Gastrocnemius medialis (tissue), 4 donors: ENCODE measurements at regions not wholly inside any gene's neighbourhood (a gene's known extent, or its start where the extent isn't known, plus 50 kb on each side); places are given as distances from the start of the nearest gene placed in this dataset.

Source experiments
- ATAC-seq, 2 donors: fragments of 150-250 bp; one replicate each; pipeline ENCODE4 v1.9.1; 2016
- DNase-seq, 2 donors: peaks; one replicate each; pipeline ENCODE4 v3.0.0-alpha.2; 2019
- H3K27ac ChIP-seq, 4 donors: fragments of 200-600 bp; sonication (generic); 1 replicate in 1 of 4; 2 replicates in 3 of 4; pipeline ENCODE4 v1.5.1; 2016 to 2018; ENCODE audit warnings: mild to moderate bottlenecking in 2 of 4, moderate library complexity in 1 of 4
- H3K27me3 ChIP-seq, 3 donors: fragments of 200-600 bp; sonication (generic) in 2 of 3; 1 replicate in 1 of 3; 2 replicates in 2 of 3; pipeline versions ENCODE4 v1.5.1 to v1.6.0; 2016 to 2019; ENCODE audit warnings: mild to moderate bottlenecking in 1 of 3, moderate library complexity in 1 of 3
- H3K36me3 ChIP-seq, 2 donors: fragments of 200-600 bp; sonication (generic) in 1 of 2; one replicate each; pipeline ENCODE4 v1.5.1; 2017 to 2018
- H3K4me1 ChIP-seq, 2 donors: fragments of 200-600 bp; sonication (generic) in 1 of 2; one replicate each; pipeline ENCODE4 v1.5.1; 2016 to 2017; ENCODE audit warnings: mild to moderate bottlenecking in 2 of 2
- H3K4me3 ChIP-seq, 4 donors: fragments of 200-600 bp; sonication (generic) in 3 of 4; 1 replicate in 1 of 4; 2 replicates in 3 of 4; pipeline ENCODE4 v1.5.1; 2016 to 2019; ENCODE audit warnings: mild to moderate bottlenecking in 2 of 4
- H3K9me3 ChIP-seq, 3 donors: fragments of 200-600 bp; sonication (generic) in 2 of 3; 1 replicate in 1 of 3; 2 replicates in 2 of 3; pipeline ENCODE4 v1.5.1; 2016 to 2019
- POLR2A ChIP-seq, 2 donors: fragments of 450-650 bp; IDR thresholded peaks; one replicate each; pipeline ENCODE4 v1.6.1; 2017; ENCODE audit warnings: antibody characterized with exemption in 2 of 2, mild to moderate bottlenecking in 2 of 2, moderate library complexity in 2 of 2
- in situ Hi-C, 4 donors: fragments of 200-750 bp; cut with MboI; loops; one replicate each; pipeline versions ENCODE4 v1.15.0 to v1.8.0; 2017; ENCODE audit warnings: low sequenced_read_pairs in 4 of 4
- intact Hi-C: fragments of 100-400 bp; cut with DNase I; formaldehyde crosslinking; loops from one replicate; pipeline ENCODE4 v1.15.1; 2023; ENCODE audit warnings: low total_unique reads
- TF ChIP-seq, protein P1 (sequence below), 5 experiments: fragments of 450-650 bp in 3 of 5; fragments of 200-600 bp in 2 of 5; sonication (generic) in 2 of 5; IDR thresholded peaks in 4 of 5; conservative IDR thresholded peaks in 1 of 5; 1 replicate in 4 of 5; 2 replicates in 1 of 5; pipeline ENCODE4 v1.5.1; 2016 to 2019; ENCODE audit warnings: antibody characterized with exemption in 5 of 5, mild to moderate bottlenecking in 3 of 5, moderate library complexity in 3 of 5

DNA sequence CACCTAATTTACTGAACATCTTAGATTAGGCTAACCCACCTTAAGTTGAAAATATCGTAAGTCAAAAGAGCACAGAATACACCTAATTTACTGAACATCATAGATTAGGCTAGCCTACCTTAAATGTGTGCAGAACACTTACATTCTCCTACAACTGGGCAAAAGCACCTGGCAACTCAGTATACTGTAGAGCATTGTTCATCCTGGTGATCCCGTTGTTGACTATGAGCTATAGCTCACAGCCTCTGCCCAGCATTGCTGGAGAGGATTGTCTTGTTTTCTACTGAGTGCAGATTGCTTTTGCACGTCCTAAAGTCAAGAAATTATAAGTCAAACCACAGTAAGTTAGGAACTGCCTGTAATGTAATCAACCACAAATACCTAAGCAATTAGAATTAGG, 531.8 kb upstream of the CDH6 start:
- H3K9me3 ChIP-seq, result no peaks in the 10 kb centered on the region
- no peak for ATAC-seq
- DNase-seq, result no peak
- H3K4me3 ChIP-seq, result no peak overlapping the region
- H3K27ac ChIP-seq, result no peak overlapping the region
- in situ Hi-C loops, result no loop called here
- intact Hi-C loops, result no loop called here
- H3K27me3 ChIP-seq, result no peaks in the 10 kb centered on the region
- no peaks in the 10 kb centered on the region for H3K4me1 ChIP-seq
- TF ChIP-seq, protein P1, sequence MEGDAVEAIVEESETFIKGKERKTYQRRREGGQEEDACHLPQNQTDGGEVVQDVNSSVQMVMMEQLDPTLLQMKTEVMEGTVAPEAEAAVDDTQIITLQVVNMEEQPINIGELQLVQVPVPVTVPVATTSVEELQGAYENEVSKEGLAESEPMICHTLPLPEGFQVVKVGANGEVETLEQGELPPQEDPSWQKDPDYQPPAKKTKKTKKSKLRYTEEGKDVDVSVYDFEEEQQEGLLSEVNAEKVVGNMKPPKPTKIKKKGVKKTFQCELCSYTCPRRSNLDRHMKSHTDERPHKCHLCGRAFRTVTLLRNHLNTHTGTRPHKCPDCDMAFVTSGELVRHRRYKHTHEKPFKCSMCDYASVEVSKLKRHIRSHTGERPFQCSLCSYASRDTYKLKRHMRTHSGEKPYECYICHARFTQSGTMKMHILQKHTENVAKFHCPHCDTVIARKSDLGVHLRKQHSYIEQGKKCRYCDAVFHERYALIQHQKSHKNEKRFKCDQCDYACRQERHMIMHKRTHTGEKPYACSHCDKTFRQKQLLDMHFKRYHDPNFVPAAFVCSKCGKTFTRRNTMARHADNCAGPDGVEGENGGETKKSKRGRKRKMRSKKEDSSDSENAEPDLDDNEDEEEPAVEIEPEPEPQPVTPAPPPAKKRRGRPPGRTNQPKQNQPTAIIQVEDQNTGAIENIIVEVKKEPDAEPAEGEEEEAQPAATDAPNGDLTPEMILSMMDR (IDR thresholded peaks at IDR 0.05 in 4 of 5, conservative IDR thresholded peaks at IDR 0.05 in 1 of 5), result no peak
- TF ChIP-seq POLR2A (IDR thresholded peaks at IDR 0.05), result no peak
- H3K36me3 ChIP-seq, result no peaks in the 10 kb centered on the region

DNA sequence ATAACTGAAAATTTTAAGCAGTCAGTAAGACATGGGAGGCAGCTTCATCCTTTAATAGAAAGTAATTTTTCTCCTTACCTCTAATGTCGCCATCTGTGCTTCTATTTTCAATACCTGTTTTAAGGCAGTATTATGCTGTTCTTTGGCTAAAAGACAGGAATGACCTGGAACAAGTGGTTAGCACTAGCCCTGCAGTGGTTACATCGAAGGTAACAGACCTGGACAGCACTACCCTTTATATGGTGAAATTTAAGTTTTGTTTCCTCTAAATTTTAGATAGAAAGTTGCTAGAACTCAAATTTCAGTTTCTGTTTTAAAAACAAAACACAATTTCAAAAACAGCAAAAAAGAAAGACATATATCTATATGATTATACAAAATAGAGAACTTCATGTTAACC, 534.1 kb upstream of the CDH6 start:
- in situ Hi-C loops, result no loop called here
- H3K4me1 ChIP-seq, result no peaks in the 10 kb centered on the region
- intact Hi-C loops, result no loop called here
- DNase-seq (no peak), ATAC-seq (no peak)
- TF ChIP-seq, protein P1 (IDR thresholded peaks at IDR 0.05 in 4 of 5, conservative IDR thresholded peaks at IDR 0.05 in 1 of 5), result no peak
- no peak for TF ChIP-seq POLR2A (IDR thresholded peaks at IDR 0.05)
- no peak overlapping the region for H3K27ac ChIP-seq
- no peak overlapping the region for H3K4me3 ChIP-seq
- no peaks in the 10 kb centered on the region for H3K36me3 ChIP-seq
- no peaks in the 10 kb centered on the region for H3K27me3 ChIP-seq
- no peaks in the 10 kb centered on the region for H3K9me3 ChIP-seq

DNA sequence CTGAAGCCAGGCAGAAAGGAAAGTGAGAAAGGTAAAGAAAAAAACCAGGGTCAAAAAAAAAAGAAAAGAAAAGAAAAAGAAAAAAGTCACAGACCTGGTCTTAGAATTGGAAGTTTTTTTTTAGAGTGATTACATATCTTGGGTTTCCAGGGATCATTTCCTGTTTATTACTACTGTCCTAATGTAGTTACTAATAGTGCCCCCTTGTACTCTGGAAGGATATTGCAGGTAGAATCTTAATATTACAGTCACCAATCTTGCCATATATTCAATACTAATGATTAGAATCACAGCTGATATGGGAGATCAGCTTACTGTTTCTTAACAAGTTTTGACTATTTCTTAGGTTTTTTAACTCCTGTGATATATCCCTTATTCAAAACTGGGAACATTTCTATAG, 543.2 kb upstream of the CDH6 start:
- Histone ChIP-seq H3K9me3 (no peaks in the 10 kb centered on the region), H3K27ac (no peak overlapping the region), H3K4me3 (no peak overlapping the region), H3K27me3 (no peaks in the 10 kb centered on the region), H3K4me1 (no peaks in the 10 kb centered on the region), H3K36me3 (no peaks in the 10 kb centered on the region)
- TF ChIP-seq POLR2A (IDR thresholded peaks at IDR 0.05), result no peak
- TF ChIP-seq, protein P1 (IDR thresholded peaks at IDR 0.05 in 4 of 5, conservative IDR thresholded peaks at IDR 0.05 in 1 of 5), result no peak
- DNase-seq (no peak), ATAC-seq (no peak)
- in situ Hi-C loops (no loop called here), intact Hi-C loops (no loop called here)

DNA sequence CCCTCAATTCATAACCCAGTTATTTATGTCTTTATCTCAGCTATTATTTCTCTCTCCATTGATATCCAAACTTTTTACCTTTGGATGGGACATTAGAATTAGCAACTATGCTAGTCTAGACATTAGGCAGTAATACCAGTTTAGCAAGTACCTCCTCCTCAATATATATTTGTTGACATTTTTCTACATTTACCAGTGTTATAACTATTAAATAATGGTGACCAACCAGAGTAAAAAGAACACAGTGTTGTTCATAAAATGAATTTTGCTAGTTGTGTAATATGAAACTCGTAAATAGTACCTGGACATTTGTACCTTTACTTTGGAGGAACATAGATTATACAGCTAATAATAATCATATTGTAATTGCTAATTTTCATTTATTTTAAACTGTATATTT, 554.6 kb upstream of the CDH6 start:
- ATAC-seq, result no peak
- Histone ChIP-seq H3K27me3 (no peaks in the 10 kb centered on the region), H3K27ac (no peak overlapping the region), H3K9me3 (no peaks in the 10 kb centered on the region), H3K4me3 (no peak overlapping the region), H3K36me3 (no peaks in the 10 kb centered on the region), H3K4me1 (no peaks in the 10 kb centered on the region)
- TF ChIP-seq, protein P1 (IDR thresholded peaks at IDR 0.05 in 4 of 5, conservative IDR thresholded peaks at IDR 0.05 in 1 of 5), result no peak
- no peak for TF ChIP-seq POLR2A (IDR thresholded peaks at IDR 0.05)
- in situ Hi-C loops (no loop called here), intact Hi-C loops (no loop called here)
- DNase-seq, result no peak

DNA sequence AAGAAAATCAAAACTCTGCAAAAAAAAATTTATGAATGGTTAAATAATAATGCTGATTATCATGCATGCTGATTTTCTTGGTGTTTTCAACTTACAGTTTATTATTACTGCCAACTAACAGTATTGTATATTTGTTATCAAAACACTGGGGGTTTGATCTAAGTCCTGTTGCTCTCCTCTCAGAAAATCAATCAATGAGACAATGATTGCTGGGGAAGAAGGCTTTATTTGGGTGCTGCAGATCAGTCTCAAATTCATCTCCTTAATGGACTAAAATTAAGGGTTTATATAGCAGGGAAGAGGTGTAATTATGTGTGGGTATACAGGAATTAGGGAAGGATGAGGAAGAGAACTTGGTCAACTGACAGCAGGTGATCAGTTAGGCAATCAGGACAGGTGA, 565.5 kb upstream of the CDH6 start:
- H3K36me3 ChIP-seq, result no peaks in the 10 kb centered on the region
- DNase-seq (no peak), ATAC-seq (no peak)
- no peak overlapping the region for H3K27ac ChIP-seq
- in situ Hi-C loops (no loop called here), intact Hi-C loops (no loop called here)
- no peak overlapping the region for H3K4me3 ChIP-seq
- H3K27me3 ChIP-seq, result no peaks in the 10 kb centered on the region
- no peaks in the 10 kb centered on the region for H3K4me1 ChIP-seq
- TF ChIP-seq, protein P1 (IDR thresholded peaks at IDR 0.05 in 4 of 5, conservative IDR thresholded peaks at IDR 0.05 in 1 of 5), result no peak
- TF ChIP-seq POLR2A (IDR thresholded peaks at IDR 0.05), result no peak
- H3K9me3 ChIP-seq, result no peaks in the 10 kb centered on the region
